Heart left ventricle (tissue), 13 donors: ENCODE measurements at regions not wholly inside any gene's neighbourhood (a gene's known extent, or its start where the extent isn't known, plus 50 kb on each side); places are given as distances from the start of the nearest gene placed in this dataset.

Source experiments
- CTCF ChIP-seq, 12 donors: fragments of 200-600 bp; sonication (generic) in 4 of 12; IDR thresholded peaks; one replicate each; pipeline versions ENCODE4 v1.5.0 to v1.8.0; 2018 to 2022; ENCODE audit warnings: antibody characterized with exemption in 12 of 12, mild to moderate bottlenecking in 5 of 12
- POLR2A ChIP-seq, 2 donors: fragments of 450-650 bp; IDR thresholded peaks; one replicate each; pipeline ENCODE4 v1.6.1; 2017; ENCODE audit warnings: antibody characterized with exemption in 2 of 2, mild to moderate bottlenecking in 2 of 2, moderate library complexity in 2 of 2
- donor health status: ischemic (EF 13 %, LVEDD 7.1; RV severe dilation, severe dysfunction).
- donor health status: DM: no; HTN: yes; CAD: no.
- donor health status: DM: no; HTN: no; CAD: no.
- donor health status: ischemic (EF 25% LVEDD 6.9; RV normal size, moderate dysfunction).
- donor health status: ischemic (EF 25% LVEDD 5.7; RV mildly dilated, moderate dysfunction).
- donor health status: ischemic (EF 35%, LVEDD 5.7; RV mildly dilated, moderate dysfunction).
- donor health status: nonischemic (EF 11% LVEDD 7.7; RV severe dilation, severe dysfunction).
- donor health status: DM: yes; HTN: yes; CAD: no.
- donor health status: PGD.
- donor health status: ischemic (EF 29% LVEDD 5.4; RV normal size, mild dysfunction).
- donor health status: nonischemic (EF 23%, LVEDD 6.1; RV moderate dilation, normal function).

- TF ChIP-seq CTCF (IDR thresholded peaks at IDR 0.05) (no peak), POLR2A (IDR thresholded peaks at IDR 0.05) (no peak)
Observed at GRCh38 chr21:38878379-38879179, 72.8 kb downstream of the ETS2 start.
